ENCODE measurements at regions not wholly inside any gene's neighbourhood (a gene's known extent, or its start where the extent isn't known, plus 50 kb on each side); places are given as distances from the start of the nearest gene placed in this dataset.
"Not testable (repeated sequence)": the region's sequence is repeated elsewhere in the genome, so short reads cannot be mapped to it uniquely, and the experiment has no call there.

GRCh38 chr7:69534461-69535041 is 63.7 kb upstream of the AUTS2 start:
- Histone ChIP-seq H3K27me3 (ENCODE audit: control insufficient read depth, insufficient read depth, low read length) (no peaks in the 10 kb centered on the region), H3K9me3 (ENCODE audit: control insufficient read depth, low read length) (no peaks in the 10 kb centered on the region), H3K4me2 (ENCODE audit: low read length) (no peak overlapping the region), H3K4me1 (peaks cover 3% of the 10 kb centered on the region), H3K27ac (no peak overlapping the region), H2AFZ (no peak overlapping the region), H3K9ac (no peak overlapping the region), H3K4me3 (ENCODE audit: low read depth, low read length) (no peak overlapping the region), H3K36me3 (ENCODE audit: control insufficient read depth, insufficient read depth, low read length) (no peaks in the 10 kb centered on the region), H3K79me2 (no peaks in the 10 kb centered on the region)
- TF ChIP-seq CTCF (IDR thresholded peaks at IDR 0.05): no peak

- H3K27ac ChIP-seq: no peak overlapping the region
- H3K36me3 ChIP-seq (ENCODE audit: control insufficient read depth, insufficient read depth, low read length): no peaks in the 10 kb centered on the region
- no peak overlapping the region for H3K4me3 ChIP-seq (ENCODE audit: low read depth, low read length)
- no peaks in the 10 kb centered on the region for H3K4me1 ChIP-seq
- H2AFZ ChIP-seq: no peak overlapping the region
- H3K9ac ChIP-seq: no peak overlapping the region
- no peak overlapping the region for H3K4me2 ChIP-seq (ENCODE audit: low read length)
- no peaks in the 10 kb centered on the region for H3K79me2 ChIP-seq
- TF ChIP-seq CTCF (IDR thresholded peaks at IDR 0.05): no peak
- no peaks in the 10 kb centered on the region for H3K9me3 ChIP-seq (ENCODE audit: control insufficient read depth, low read length)
- no peaks in the 10 kb centered on the region for H3K27me3 ChIP-seq (ENCODE audit: control insufficient read depth, insufficient read depth, low read length)
Observed at GRCh38 chr7:69537691-69538090, 60.6 kb upstream of the AUTS2 start.

GRCh38 chr7:69539531-69539930 is 58.7 kb upstream of the AUTS2 start:
- no peak for TF ChIP-seq CTCF (IDR thresholded peaks at IDR 0.05)
- Histone ChIP-seq H3K9ac (no peak overlapping the region), H3K36me3 (ENCODE audit: control insufficient read depth, insufficient read depth, low read length) (no peaks in the 10 kb centered on the region), H3K79me2 (no peaks in the 10 kb centered on the region), H3K4me1 (no peaks in the 10 kb centered on the region), H3K27me3 (ENCODE audit: control insufficient read depth, insufficient read depth, low read length) (no peaks in the 10 kb centered on the region), H3K9me3 (ENCODE audit: control insufficient read depth, low read length) (no peaks in the 10 kb centered on the region), H3K4me2 (ENCODE audit: low read length) (no peak overlapping the region), H2AFZ (no peak overlapping the region), H3K4me3 (ENCODE audit: low read depth, low read length) (no peak overlapping the region), H3K27ac (no peak overlapping the region)

- no peaks in the 10 kb centered on the region for H3K79me2 ChIP-seq
- H3K4me2 ChIP-seq (ENCODE audit: low read length): no peak overlapping the region
- H3K4me1 ChIP-seq: no peaks in the 10 kb centered on the region
- no peaks in the 10 kb centered on the region for H3K36me3 ChIP-seq (ENCODE audit: control insufficient read depth, insufficient read depth, low read length)
- no peak overlapping the region for H3K27ac ChIP-seq
- H3K4me3 ChIP-seq (ENCODE audit: low read depth, low read length): no peak overlapping the region
- no peaks in the 10 kb centered on the region for H3K9me3 ChIP-seq (ENCODE audit: control insufficient read depth, low read length)
- no peak overlapping the region for H2AFZ ChIP-seq
- no peaks in the 10 kb centered on the region for H3K27me3 ChIP-seq (ENCODE audit: control insufficient read depth, insufficient read depth, low read length)
- no peak overlapping the region for H3K9ac ChIP-seq
- no peak for TF ChIP-seq CTCF (IDR thresholded peaks at IDR 0.05)
Observed at GRCh38 chr7:69540287-69540686, 58.0 kb upstream of the AUTS2 start.

GRCh38 chr7:69541779-69542432 is 56.4 kb upstream of the AUTS2 start:
- H3K79me2 ChIP-seq; H3K27ac ChIP-seq; H3K9me3 ChIP-seq (ENCODE audit: control insufficient read depth, low read length); H3K9ac ChIP-seq; H3K27me3 ChIP-seq (ENCODE audit: control insufficient read depth, insufficient read depth, low read length); H3K4me3 ChIP-seq (ENCODE audit: low read depth, low read length); H3K4me2 ChIP-seq (ENCODE audit: low read length); H3K4me1 ChIP-seq; H2AFZ ChIP-seq; H3K36me3 ChIP-seq (ENCODE audit: control insufficient read depth, insufficient read depth, low read length): not testable (repeated sequence)
